GM12875 (cell line): ENCODE measurements at regions not wholly inside any gene's neighbourhood (a gene's known extent, or its start where the extent isn't known, plus 50 kb on each side); places are given as distances from the start of the nearest gene placed in this dataset.

Source experiments
- H3K4me3 ChIP-seq: one replicate; pipeline ENCODE4 v1.5.1; 2011; ENCODE audit warnings: low read depth, low read length, control low read depth
- TF ChIP-seq, protein P1 (sequence below): IDR thresholded peaks from 2 replicates; pipeline ENCODE4 v1.5.1; 2011; ENCODE audit warnings: low read depth, mild to moderate bottlenecking, control low read depth, inconsistent platforms, low read length, moderate library complexity, borderline replicate concordance; ENCODE audit not compliant: insufficient read depth

DNA sequence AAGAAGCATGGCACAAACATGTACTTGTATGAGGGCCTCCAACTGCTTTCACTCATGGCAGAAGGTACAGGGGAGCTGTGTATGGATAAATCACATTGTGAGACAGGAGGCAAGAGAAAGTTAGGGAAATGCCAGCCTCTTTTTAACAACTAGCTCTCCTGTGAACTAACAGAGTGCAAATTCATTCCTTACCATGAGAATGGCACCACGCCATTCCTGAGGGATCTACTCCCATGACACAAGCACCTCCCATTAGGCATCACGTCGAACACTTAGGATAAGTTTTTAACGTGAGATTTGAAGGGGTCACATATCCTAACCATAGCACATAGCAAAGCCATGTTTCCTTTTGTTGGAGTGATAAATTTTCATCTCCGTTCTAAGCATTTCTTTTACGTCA lies 747.2 kb upstream of the CHD1 start:
- TF ChIP-seq, protein P1, sequence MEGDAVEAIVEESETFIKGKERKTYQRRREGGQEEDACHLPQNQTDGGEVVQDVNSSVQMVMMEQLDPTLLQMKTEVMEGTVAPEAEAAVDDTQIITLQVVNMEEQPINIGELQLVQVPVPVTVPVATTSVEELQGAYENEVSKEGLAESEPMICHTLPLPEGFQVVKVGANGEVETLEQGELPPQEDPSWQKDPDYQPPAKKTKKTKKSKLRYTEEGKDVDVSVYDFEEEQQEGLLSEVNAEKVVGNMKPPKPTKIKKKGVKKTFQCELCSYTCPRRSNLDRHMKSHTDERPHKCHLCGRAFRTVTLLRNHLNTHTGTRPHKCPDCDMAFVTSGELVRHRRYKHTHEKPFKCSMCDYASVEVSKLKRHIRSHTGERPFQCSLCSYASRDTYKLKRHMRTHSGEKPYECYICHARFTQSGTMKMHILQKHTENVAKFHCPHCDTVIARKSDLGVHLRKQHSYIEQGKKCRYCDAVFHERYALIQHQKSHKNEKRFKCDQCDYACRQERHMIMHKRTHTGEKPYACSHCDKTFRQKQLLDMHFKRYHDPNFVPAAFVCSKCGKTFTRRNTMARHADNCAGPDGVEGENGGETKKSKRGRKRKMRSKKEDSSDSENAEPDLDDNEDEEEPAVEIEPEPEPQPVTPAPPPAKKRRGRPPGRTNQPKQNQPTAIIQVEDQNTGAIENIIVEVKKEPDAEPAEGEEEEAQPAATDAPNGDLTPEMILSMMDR: no peak
- no peak overlapping the region for H3K4me3 ChIP-seq

DNA sequence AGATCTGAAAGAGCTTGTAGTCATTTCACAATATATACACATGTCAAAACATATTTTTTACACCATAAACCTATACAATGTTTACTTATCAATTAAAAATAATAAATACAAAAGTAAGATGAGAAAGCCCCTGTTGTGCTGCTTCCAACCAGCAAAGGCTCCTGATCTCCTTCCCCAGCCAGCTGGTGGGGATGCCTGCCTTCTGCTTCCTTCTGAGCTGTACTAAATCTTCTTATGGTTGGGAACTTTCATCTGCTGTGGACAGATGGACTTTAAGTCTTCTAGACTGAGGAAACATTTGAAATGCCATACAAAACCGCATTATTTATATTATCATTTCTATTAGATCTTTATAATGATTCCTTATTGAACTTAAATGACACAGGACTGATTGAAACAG lies 745.3 kb upstream of the CHD1 start:
- TF ChIP-seq, protein P1: no peak
- H3K4me3 ChIP-seq: no peak overlapping the region

DNA sequence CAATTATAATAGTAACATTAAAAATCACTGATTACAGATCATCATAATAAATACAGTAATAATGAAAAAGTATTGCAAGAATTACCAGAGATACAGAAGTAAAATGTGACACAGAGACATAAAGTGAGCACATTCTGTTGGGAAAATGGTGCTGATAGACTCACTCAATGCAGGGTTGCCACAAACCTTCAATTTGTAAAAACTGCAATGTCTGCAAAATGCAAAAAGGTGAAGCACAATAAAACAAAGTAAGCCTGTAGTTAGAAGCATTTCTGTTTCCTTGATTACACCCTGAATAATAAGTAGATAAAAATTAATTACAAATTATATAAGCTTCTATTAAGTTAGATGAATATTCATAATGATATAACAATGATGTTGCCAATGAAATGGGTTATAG lies 736.2 kb upstream of the CHD1 start:
- H3K4me3 ChIP-seq: no peak overlapping the region
- TF ChIP-seq, protein P1: no peak

DNA sequence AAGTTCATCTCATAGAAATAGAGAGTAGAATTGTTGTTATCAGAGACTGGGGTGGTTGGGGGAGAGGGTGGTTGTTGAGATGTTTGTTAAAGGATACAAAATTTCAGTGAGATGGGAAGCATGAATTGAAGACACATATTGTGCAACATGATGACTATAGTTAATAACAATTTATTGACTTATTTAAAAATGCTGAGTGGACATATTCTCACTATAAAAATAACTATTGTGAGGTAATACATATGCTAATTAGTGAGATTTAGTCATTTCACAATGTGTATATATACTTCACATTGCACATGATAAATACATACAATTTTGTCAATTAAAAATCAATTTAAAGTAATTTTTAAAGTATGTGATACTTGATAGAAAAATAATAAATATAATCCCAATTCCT lies 722.5 kb upstream of the CHD1 start:
- TF ChIP-seq, protein P1: no peak
- no peak overlapping the region for H3K4me3 ChIP-seq

DNA sequence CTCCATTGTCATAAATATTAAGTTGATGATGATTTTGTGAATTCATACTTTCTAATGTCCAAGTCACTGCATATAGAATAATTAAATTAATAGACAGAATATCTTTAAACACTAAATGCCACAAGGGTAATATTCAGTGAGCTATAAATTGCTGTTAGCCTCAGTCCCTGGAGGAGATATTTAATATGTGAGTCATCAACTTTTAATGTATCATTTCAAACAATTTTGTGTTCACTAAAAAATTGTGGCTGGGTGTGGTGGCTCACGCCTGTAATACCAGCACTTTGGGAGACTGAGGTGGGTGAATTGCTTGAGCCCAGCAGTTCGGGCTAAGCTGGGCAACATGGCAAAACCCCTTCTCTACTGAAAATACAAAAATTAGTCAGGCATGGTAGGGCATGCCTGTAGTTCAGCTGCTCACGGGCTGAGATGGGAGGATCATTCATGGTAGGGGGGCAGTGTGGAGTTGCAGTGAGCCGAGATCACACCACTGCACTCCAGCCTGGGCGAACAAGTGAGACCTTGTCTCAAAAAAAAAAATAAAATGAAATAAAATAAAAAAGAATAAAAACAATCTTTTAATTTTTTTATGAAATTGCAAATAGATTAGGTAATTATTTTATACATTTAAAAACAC lies 717.3 kb upstream of the CHD1 start:
- H3K4me3 ChIP-seq: no peak overlapping the region
- TF ChIP-seq, protein P1: no peak

DNA sequence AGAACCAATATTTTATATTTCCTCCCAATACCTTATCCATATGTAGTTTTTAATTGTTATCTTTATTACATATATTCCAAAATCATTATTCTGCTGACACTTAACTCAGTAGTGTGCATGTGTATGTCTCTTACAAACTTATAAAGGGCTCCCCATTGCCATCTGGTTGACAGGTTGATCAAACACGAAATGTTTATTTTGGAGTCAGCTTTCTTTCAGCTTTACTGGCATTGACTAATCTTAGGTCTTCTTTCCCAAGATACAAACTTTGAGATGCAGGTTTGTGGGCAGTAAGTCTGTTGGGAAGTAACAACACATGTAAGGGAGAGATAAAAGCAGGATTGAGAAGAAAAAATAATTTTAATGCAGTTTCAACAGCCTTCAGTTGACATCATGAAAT lies 716.0 kb upstream of the CHD1 start:
- no peak overlapping the region for H3K4me3 ChIP-seq
- TF ChIP-seq, protein P1: no peak

DNA sequence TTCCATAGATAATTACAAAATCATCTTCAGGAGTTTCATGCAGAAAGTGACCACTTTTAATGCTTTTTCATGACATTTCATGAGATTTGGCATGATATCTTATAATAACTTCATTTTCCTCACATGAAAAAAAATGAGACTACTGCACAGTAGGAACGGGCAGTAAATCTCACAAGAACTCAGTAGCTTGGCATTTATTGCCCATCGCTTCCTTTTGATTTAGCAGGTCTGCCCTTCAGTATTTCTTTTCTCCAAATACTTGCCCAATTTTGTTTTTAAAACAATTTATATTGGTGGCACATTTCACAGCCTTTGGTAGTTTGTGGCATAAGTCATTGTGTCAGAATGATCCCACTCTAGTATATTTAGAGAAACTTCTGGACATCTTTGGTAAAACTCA lies 711.8 kb upstream of the CHD1 start:
- TF ChIP-seq, protein P1: no peak
- no peak overlapping the region for H3K4me3 ChIP-seq
